ENCODE measurements at regions not wholly inside any gene's neighbourhood (a gene's known extent, or its start where the extent isn't known, plus 50 kb on each side); places are given as distances from the start of the nearest gene placed in this dataset.

DNA sequence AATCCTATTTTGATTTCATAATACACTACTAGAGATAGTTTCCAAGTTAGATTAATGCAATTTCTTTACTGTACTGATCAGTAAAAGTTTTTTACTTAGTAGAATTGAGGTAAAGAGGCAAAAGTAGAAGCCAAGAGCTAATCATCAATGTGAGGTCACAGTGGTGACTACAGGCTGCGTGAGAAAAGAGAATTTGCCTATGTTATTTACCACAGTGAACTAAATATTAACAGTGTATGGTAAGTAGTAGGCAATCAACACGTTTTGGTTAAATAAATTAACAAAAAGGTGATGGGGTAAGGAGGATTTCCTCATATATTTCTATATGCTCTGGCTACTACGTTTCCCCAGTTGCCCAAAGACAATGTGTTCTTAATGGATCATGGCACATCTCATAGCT lies 202.2 kb upstream of the CMC1 start:
- H3K4me3 ChIP-seq: no peak overlapping the region
- H2AFZ ChIP-seq (replicated peaks): no peak overlapping the region
- H3K4me1 Mint-ChIP-seq: no peaks in the 10 kb centered on the region
- H3K27ac ChIP-seq: no peak overlapping the region
- DNase-seq (ENCODE audit: low spot score): no peak
- H3K4me1 ChIP-seq: peaks cover 7% of the 10 kb centered on the region
- H3K4me3 Mint-ChIP-seq: no peak overlapping the region
- H3K9me3 ChIP-seq (ENCODE audit: low read depth): no peaks in the 10 kb centered on the region
- no peaks in the 10 kb centered on the region for H3K27me3 ChIP-seq
- H3K36me3 ChIP-seq: no peaks in the 10 kb centered on the region
- H4K20me1 ChIP-seq (ENCODE audit: low read depth): no peaks in the 10 kb centered on the region
- H3F3A ChIP-seq (ENCODE audit: low read depth): no peaks in the 10 kb centered on the region
- no peak overlapping the region for H3K4me2 ChIP-seq
- H3K9ac ChIP-seq: no peak overlapping the region
- H3K27me3 Mint-ChIP-seq (ENCODE audit: insufficient read depth, low read depth): no peaks in the 10 kb centered on the region
- H3K36me3 Mint-ChIP-seq: no peaks in the 10 kb centered on the region
- TF ChIP-seq EZH2 (IDR thresholded peaks at IDR 0.05) (no peak), EZH2phosphoT487 (IDR thresholded peaks at IDR 0.05) (no peak)
- TF ChIP-seq, protein P1, sequence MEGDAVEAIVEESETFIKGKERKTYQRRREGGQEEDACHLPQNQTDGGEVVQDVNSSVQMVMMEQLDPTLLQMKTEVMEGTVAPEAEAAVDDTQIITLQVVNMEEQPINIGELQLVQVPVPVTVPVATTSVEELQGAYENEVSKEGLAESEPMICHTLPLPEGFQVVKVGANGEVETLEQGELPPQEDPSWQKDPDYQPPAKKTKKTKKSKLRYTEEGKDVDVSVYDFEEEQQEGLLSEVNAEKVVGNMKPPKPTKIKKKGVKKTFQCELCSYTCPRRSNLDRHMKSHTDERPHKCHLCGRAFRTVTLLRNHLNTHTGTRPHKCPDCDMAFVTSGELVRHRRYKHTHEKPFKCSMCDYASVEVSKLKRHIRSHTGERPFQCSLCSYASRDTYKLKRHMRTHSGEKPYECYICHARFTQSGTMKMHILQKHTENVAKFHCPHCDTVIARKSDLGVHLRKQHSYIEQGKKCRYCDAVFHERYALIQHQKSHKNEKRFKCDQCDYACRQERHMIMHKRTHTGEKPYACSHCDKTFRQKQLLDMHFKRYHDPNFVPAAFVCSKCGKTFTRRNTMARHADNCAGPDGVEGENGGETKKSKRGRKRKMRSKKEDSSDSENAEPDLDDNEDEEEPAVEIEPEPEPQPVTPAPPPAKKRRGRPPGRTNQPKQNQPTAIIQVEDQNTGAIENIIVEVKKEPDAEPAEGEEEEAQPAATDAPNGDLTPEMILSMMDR (IDR thresholded peaks at IDR 0.05): no peak
- H3K27ac Mint-ChIP-seq: no peak overlapping the region
- H3K79me2 ChIP-seq (ENCODE audit: low read depth): no peaks in the 10 kb centered on the region
- no peaks in the 10 kb centered on the region for H3K9me3 Mint-ChIP-seq

DNA sequence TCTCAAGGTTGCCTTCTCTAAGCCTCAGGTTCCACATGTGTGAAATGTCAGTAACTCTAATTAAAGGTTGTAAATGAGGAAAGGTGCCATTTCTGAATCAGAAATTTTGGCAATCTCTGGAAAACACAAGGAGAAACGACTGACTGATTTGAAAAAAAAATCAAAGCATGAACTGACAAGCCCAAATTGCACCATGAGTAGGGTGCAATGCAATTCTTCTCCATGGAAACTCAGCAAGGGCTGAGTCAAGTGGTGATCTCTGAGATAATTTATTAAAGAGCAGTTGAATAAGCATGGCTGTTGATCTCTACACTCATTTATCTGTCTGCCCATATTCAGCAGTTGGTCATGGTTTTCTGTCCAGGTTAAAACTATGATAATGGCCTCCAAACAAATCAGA lies 201.6 kb upstream of the CMC1 start:
- TF ChIP-seq, protein P1 (IDR thresholded peaks at IDR 0.05): no peak
- no peak for TF ChIP-seq EZH2phosphoT487 (IDR thresholded peaks at IDR 0.05)
- TF ChIP-seq EZH2 (IDR thresholded peaks at IDR 0.05): no peak
- Histone ChIP-seq H3F3A (ENCODE audit: low read depth) (no peaks in the 10 kb centered on the region), H4K20me1 (ENCODE audit: low read depth) (no peaks in the 10 kb centered on the region), H3K36me3 (no peaks in the 10 kb centered on the region), H3K27ac (no peak overlapping the region), H2AFZ (replicated peaks) (no peak overlapping the region), H3K4me3 (no peak overlapping the region), H3K4me1 (peaks cover 7% of the 10 kb centered on the region), H3K4me2 (no peak overlapping the region), H3K27me3 (no peaks in the 10 kb centered on the region), H3K9me3 (ENCODE audit: low read depth) (no peaks in the 10 kb centered on the region), H3K79me2 (ENCODE audit: low read depth) (no peaks in the 10 kb centered on the region), H3K9ac (no peak overlapping the region)
- H3K4me1 Mint-ChIP-seq: no peaks in the 10 kb centered on the region
- no peak overlapping the region for H3K4me3 Mint-ChIP-seq
- no peak overlapping the region for H3K27ac Mint-ChIP-seq
- DNase-seq (ENCODE audit: low spot score): no peak
- H3K9me3 Mint-ChIP-seq: no peaks in the 10 kb centered on the region
- no peaks in the 10 kb centered on the region for H3K27me3 Mint-ChIP-seq (ENCODE audit: insufficient read depth, low read depth)
- H3K36me3 Mint-ChIP-seq: no peaks in the 10 kb centered on the region

DNA sequence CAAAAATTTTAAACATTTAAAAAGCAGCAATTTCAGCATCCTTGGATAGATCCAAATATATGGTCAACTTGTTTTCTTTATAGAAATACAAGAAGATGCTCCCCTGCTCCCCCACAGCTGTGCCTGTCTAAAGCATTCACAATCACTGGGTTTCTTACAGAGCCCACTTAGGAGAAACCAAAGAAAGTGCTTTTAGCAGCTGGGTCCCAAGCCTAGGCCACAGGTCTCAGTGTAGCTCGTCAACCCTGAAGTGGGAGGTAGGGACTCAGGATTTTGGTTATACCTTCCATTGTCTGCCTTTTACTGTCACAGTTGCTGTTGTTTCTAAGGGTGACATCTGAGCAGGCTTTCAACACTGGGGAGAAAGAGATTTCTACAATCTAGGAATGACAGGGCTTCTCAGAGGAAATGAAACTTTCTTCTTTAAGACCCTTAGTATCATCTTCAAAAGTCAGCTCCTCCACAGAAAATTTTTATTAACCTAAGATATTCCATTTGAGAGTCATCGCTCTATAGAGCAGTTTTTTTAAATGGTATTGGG lies 199.3 kb upstream of the CMC1 start:
- no peaks in the 10 kb centered on the region for H3K9me3 ChIP-seq (ENCODE audit: low read depth)
- H3K27ac Mint-ChIP-seq: no peak overlapping the region
- H3K4me2 ChIP-seq: no peak overlapping the region
- no peak for DNase-seq (ENCODE audit: low spot score)
- no peaks in the 10 kb centered on the region for H3K4me1 Mint-ChIP-seq
- no peak overlapping the region for H3K9ac ChIP-seq
- H3K27me3 ChIP-seq: no peaks in the 10 kb centered on the region
- peaks cover 13% of the 10 kb centered on the region for H3K4me1 ChIP-seq
- H3K27ac ChIP-seq: no peak overlapping the region
- no peak overlapping the region for H3K4me3 ChIP-seq
- no peaks in the 10 kb centered on the region for H3K79me2 ChIP-seq (ENCODE audit: low read depth)
- no peak for TF ChIP-seq EZH2 (IDR thresholded peaks at IDR 0.05)
- TF ChIP-seq, protein P1 (IDR thresholded peaks at IDR 0.05): no peak
- TF ChIP-seq EZH2phosphoT487 (IDR thresholded peaks at IDR 0.05): no peak
- no peak overlapping the region for H3K4me3 Mint-ChIP-seq
- no peaks in the 10 kb centered on the region for H3K36me3 Mint-ChIP-seq
- H3K9me3 Mint-ChIP-seq: no peaks in the 10 kb centered on the region
- H3K27me3 Mint-ChIP-seq (ENCODE audit: insufficient read depth, low read depth): no peaks in the 10 kb centered on the region
- H3F3A ChIP-seq (ENCODE audit: low read depth): no peaks in the 10 kb centered on the region
- no peaks in the 10 kb centered on the region for H4K20me1 ChIP-seq (ENCODE audit: low read depth)
- no peaks in the 10 kb centered on the region for H3K36me3 ChIP-seq
- H2AFZ ChIP-seq (replicated peaks): no peak overlapping the region
